ENCODE measurements at regions not wholly inside any gene's neighbourhood (a gene's known extent, or its start where the extent isn't known, plus 50 kb on each side); places are given as distances from the start of the nearest gene placed in this dataset.

DNA sequence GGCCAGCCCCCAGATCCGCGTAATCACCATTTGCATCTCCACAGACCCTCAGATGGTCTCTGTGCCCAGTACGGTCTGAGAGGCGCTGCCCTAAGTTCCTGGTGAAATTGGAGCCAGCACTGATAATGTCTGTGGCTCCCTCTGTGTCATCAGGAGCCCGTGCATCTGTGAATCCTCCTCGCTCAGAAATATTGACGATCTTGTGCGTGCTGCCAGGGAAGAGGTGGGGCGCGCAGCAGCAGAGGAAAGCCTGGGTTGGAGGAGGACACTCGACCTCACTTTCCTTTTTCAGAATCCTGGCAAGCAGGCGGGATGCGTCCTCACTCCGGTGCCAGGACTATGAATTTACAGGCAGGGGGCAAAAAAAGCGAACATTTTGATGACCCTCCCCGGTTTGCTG is 686.1 kb upstream of the SALL3 start:
- TF ChIP-seq, protein P1, sequence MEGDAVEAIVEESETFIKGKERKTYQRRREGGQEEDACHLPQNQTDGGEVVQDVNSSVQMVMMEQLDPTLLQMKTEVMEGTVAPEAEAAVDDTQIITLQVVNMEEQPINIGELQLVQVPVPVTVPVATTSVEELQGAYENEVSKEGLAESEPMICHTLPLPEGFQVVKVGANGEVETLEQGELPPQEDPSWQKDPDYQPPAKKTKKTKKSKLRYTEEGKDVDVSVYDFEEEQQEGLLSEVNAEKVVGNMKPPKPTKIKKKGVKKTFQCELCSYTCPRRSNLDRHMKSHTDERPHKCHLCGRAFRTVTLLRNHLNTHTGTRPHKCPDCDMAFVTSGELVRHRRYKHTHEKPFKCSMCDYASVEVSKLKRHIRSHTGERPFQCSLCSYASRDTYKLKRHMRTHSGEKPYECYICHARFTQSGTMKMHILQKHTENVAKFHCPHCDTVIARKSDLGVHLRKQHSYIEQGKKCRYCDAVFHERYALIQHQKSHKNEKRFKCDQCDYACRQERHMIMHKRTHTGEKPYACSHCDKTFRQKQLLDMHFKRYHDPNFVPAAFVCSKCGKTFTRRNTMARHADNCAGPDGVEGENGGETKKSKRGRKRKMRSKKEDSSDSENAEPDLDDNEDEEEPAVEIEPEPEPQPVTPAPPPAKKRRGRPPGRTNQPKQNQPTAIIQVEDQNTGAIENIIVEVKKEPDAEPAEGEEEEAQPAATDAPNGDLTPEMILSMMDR (IDR thresholded peaks at IDR 0.05; ENCODE audit: low read depth, low read length), result no peak
- no peak for DNase-seq (ENCODE audit: extremely low read depth, low read depth)

DNA sequence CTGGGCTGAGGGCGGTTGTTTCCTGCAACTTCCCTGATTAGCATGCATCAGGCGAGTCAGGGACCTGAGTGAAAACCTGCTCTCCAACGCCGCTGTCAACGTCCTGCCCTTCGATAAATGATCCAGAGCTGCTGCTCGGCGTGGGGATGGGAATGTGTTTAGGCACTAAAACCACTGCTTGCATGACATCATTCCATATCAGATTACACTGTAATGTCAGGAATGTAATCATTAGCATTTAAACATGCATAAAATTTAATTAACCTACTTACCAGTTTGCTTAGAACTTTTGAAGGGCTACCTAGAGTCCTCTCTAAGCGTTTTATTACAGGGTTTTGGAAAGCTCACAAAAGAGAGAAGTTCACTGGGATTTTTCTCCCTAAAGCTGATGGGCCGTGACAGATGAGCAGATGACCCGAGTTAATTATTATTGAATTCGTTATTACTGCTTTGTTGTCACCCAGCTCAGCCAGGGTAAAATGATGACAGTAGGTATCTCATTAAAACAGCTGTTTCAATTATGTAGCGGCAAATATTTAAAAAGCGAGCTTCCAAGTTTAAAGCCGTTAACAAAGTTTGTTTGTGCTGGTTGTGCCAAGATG is 685.6 kb upstream of the SALL3 start:
- TF ChIP-seq, protein P1 (IDR thresholded peaks at IDR 0.05; ENCODE audit: low read depth, low read length), result no peak
- no peak for DNase-seq (ENCODE audit: extremely low read depth, low read depth)

DNA sequence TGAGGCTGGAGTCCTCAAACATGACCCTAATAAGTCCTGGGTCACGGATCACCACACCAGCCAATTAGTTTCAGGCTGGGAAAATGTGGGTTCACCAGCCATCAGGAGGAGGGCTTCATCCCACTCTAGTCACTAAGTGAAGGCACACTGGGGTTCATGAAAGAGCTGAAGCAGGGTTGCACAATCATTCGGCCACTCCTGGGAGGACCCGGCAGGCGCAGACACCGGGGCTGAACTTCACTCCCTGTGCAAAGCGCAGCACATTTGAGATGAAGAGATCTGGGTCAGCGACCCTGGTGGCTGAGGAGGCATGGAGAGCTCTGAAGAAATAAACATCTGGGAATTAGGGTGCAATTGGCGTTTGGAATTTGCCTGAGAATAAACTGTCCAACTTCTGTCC is 684.4 kb upstream of the SALL3 start:
- no peak for DNase-seq (ENCODE audit: extremely low read depth, low read depth)
- TF ChIP-seq, protein P1 (IDR thresholded peaks at IDR 0.05; ENCODE audit: low read depth, low read length), result no peak

DNA sequence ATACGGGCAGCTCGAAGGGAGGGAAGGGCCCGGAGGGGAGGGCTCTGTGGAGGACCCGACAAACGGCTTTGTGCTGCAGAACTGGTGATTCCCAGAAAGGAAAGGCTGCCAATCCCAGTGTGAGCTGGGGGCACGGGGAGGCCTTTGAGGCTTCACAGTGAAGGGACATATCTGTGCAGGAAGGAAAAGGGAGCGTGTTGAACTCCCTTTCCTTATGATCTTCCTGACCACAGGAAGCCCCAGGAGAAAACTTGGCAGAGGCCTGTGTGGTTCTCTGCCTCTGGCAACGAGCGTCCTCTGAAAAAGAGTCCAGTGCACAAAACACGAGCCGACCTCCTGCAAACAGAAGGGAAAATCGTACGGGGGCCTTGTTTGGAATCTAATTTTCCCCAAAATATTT is 683.5 kb upstream of the SALL3 start:
- TF ChIP-seq, protein P1 (IDR thresholded peaks at IDR 0.05; ENCODE audit: low read depth, low read length), result no peak
- DNase-seq (ENCODE audit: extremely low read depth, low read depth), result no peak

DNA sequence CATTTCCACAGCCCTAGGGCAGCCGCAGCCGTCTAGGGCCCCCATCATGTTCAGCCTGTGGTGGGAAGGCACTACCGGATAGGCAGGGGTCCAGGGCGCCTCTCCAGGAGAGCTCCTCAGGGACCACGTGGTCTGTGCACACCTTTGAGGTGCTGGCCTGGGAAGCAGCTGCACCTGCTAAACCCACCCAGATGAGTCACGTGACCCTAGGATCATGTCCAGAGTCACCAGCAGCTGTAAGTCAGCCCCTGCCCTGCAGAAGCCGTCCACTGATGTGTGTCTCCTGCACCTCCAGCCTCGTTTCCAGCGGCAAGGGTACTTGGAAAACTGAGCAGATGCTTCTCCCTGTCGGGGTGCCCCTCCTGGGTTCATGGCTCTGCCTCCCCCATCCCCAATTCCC is 682.6 kb upstream of the SALL3 start:
- TF ChIP-seq, protein P1 (IDR thresholded peaks at IDR 0.05; ENCODE audit: low read depth, low read length), result no peak
- no peak for DNase-seq (ENCODE audit: extremely low read depth, low read depth)

DNA sequence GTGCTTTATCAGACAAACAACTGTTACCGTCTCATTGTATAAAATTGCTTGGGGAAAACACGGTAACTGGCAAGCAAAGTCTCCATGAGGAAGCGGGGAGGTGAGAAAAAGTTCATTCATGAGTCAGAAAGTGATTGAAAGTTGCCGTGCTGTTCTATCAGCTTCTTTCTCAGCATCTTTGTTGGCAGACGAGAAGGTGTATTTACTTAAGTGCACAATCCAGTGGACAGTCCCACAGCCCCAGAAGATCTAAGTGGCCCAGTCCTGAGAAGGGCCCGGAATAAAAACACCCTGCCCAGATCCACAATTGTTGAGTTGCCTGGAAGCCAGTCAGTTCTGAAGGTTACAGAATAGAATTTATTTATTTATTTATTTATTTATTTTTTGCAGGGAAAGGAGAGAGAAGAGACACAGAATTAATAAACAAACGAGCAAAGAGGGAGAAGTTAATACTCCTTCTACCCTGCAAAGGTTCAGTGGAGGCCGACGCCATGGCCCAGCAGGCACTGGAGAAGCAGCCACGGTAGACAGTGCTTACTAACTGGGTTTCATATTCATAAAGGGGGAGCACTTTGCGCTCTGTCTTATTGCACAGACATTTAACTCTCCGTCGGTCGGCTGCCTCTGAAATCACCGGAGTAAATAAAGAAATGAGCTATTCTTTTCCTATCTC is 676.0 kb upstream of the SALL3 start:
- DNase-seq (ENCODE audit: extremely low read depth, low read depth), result no peak
- TF ChIP-seq, protein P1 (IDR thresholded peaks at IDR 0.05; ENCODE audit: low read depth, low read length), result no peak

Measured in AG09319 (cell line).